HCEC 1CT (cell line): ENCODE measurements at regions not wholly inside any gene's neighbourhood (a gene's known extent, or its start where the extent isn't known, plus 50 kb on each side); places are given as distances from the start of the nearest gene placed in this dataset.
"Not testable (repeated sequence)": the region's sequence is repeated elsewhere in the genome, so short reads cannot be mapped to it uniquely, and the experiment has no call there.

Source experiments
- DNase-seq: peaks from one replicate; pipeline ENCODE4 v3.0.0-alpha.2; 2017

GRCh38 chr5:87594566-87594965 lies 181.8 kb upstream of the CCNH start:
- no peak for DNase-seq

DNA sequence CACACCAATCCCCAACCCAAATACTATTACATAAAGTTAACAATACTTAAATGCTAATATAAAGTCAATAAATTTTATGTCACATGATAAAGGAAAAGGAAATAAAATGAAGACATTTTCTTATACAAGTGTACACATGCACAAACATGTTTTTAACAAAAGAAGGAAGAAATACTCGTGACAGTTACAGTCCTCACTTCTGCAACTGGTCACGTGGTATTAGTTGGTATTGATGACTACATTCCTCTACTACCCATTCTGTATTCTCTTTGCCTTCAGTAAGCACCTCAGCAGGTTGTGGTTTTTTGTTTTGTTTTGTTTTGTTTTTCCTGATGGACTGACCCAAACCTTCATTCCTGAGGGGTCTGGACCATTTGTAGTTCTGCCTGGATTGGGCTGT lies 176.9 kb upstream of the CCNH start:
- no peak for DNase-seq

- no peak for DNase-seq
Measured at GRCh38 chr5:87588316-87588715, 175.6 kb upstream of the CCNH start.

GRCh38 chr5:87583704-87584103 lies 171.0 kb upstream of the CCNH start:
- not testable (repeated sequence) for DNase-seq

GRCh38 chr5:87582149-87582548 lies 169.4 kb upstream of the CCNH start:
- no peak for DNase-seq

GRCh38 chr5:87581661-87582060 lies 168.9 kb upstream of the CCNH start:
- no peak for DNase-seq

- no peak for DNase-seq
Measured at GRCh38 chr5:87579678-87580077, 166.9 kb upstream of the CCNH start.

DNA sequence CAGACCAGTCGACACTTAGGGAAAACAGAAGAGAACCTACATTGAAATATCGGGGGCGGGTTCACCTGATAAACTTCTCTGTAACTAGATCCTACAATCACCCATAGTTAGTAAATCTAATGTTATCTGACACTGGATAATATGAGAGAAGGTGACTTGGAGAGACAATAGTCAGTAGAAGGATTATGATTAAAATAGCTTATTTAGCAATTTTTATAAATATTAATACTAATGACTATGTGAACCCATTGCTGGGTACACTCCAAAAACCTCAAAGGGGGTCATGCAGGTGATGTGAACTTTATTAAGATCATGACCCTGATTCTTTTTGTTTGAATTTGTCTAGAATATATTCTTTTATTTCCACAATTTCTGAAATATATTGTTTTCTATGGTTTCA lies 164.1 kb upstream of the CCNH start:
- DNase-seq, result no peak

- DNase-seq, result not testable (repeated sequence)
Measured at GRCh38 chr5:87576306-87576705, 163.6 kb upstream of the CCNH start.

DNA sequence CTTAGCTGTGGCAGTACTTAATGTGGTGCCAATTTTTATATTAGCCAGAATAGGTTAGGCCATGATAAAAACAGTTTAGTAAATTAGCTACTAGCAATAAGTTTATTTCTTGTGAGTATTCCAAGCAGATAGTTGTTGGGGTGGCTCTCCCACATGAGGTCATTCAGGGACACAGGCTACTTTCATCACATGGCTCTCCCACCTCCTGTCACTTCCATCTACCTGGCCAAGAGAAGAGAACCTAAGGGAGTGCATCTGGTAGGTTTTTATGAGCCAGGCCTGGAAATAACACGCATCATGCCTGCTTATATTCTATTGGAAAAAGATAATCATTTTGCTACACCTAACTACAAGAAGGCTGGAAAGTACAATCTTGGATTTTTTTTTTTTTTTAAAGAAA lies 161.4 kb upstream of the CCNH start:
- DNase-seq, result no peak

DNA sequence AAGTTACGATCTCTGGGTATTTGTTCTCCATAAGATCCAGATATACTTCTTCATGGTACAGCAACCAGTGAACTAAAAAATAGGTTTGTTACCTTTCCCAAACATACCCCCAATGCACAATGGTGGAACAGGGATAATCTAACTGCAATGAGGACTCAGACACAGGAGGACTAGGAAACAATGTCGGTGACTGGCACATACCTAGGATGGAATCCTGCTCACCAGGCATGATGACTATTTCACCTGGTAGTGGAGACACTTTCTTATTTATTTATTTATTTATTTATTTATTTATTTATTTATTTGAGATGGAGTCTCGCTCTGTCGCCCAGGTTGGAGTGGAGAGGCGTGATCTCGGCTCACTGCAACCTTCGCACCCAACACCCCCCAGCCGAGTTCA lies 159.9 kb upstream of the CCNH start:
- no peak for DNase-seq

GRCh38 chr5:87572090-87572489 lies 159.4 kb upstream of the CCNH start:
- no peak for DNase-seq

- no peak for DNase-seq
Measured at GRCh38 chr5:87570366-87570765, 157.6 kb upstream of the CCNH start.

- DNase-seq, result no peak
Measured at GRCh38 chr5:87562068-87562467, 149.3 kb upstream of the CCNH start.

- DNase-seq, result no peak
Measured at GRCh38 chr5:87560528-87560927, 147.8 kb upstream of the CCNH start.

GRCh38 chr5:87551911-87552310 lies 139.2 kb upstream of the CCNH start:
- no peak for DNase-seq

GRCh38 chr5:87541676-87542075 lies 128.9 kb upstream of the CCNH start:
- DNase-seq, result no peak

DNA sequence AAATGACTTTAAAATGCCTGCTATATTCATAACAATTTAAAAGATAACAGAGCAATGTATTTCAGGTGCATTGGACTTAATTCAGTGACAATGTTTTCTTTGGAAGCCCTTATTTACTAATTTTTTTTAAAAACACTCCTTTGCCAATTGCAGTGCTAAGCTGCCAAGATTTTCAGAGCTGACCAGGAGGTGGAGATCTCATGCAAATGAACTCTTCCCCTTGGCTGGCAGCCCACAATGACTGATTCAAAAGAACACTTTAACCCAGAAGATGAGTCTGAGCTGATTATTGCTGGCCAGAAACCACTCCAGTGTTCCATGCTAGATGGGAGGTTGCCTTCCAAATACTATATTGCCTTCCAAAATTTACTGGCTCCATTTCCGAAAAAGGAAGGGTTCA lies 128.3 kb upstream of the CCNH start:
- peak; percentile 3 for DNase-seq

DNA sequence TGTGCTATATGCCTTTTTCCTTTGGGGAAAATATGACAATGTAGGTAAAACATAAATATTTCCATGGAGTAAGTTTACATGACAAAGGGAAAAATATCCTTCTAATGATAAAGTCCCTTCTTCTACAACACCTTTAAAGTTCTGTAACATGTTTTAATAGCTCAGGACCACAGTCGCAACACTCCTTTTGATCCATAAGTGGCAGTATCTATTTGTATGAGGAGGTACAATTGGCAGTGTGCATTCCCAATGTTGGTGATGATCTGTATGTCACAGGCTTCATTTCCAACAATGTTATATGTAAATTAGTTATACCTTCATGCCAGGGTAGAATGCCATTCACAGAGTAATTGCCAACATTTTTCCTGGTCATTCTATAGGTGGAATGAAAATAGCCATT lies 127.1 kb upstream of the CCNH start:
- no peak for DNase-seq

DNA sequence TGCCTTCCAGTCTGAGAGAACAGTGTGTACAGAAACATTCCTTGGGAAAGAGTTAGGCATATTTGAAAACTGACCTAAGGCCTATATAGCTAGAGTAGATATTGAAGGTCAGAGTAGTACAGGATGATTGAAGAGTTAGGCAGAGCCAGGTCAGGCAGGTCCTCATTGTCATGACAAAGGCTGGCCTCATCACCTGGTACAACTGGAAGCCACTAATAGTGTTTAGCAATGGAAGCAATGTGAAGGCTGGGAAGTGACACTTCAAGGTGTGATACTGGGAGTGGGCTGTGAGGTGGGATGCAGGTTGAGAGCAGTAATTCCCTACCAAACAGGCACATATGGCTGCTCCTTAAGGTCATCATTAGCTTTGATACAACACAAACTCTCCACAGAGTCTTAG lies 123.6 kb upstream of the CCNH start:
- DNase-seq, result no peak

DNA sequence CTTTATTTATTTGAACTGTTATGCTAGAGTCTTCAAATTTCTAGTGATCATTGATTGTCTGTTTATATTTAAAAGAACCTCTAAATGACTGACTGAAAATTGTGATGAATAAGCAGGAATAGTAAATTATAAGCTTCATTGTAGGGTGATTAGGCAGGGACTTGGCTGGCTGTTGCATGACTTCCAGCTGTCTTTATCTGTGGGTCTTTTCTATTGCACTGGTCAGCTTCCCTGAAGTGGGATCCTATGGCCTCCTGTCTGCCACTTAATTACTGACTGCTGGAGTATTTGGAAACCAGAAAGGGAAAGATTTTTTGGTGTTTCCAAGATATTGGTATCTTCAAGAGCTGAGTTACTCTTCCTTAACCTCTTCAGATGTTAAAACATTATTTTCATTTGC lies 123.0 kb upstream of the CCNH start:
- no peak for DNase-seq

DNA sequence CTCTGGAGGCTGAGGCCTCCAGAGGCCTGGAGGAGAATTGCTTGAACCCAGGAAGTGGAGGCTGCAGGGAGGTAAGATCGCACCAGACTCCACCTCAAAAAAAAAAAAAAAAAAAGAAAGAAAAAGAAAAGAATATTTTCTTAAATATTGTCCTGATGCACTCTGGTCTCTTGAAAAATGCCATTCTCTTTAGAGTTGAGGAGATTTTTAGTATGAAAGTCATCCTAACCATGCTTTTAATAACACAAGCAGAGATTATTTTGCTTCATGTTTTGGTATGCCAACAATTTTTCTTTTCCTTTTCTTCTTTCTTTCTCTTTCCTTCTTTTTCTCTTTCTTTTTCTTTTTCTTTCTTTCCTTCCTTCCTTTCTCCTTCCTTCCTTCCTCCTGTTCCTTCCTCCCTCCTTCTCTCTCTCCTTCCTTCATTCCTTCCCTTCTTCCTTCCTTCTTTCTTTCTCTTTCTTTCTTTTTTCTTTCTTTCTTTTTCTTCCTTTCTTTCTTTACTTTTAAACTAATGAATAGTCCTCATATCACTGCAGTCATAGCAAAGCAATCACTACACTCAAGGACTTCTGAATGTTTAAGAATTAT lies 116.9 kb upstream of the CCNH start:
- DNase-seq, result no peak

DNA sequence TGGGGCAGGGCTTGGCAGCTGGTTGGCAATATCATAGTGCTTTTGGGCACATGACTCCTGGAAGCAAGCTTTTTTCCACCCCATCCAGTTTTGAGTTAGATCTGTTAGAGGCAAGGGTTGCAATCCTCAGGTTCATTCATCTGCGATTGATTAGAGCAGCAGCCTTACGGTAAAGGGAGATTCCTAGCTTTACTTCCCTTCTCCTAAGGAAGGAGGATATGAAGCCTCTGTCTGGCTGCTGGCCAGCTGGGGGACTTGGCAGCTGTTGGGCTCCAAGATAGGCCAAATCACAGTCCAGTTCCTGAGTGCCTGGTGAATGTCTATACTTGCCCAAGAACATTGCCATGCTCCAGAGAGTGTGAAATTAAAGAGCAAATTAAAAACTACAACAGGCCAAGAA lies 113.4 kb upstream of the CCNH start:
- DNase-seq, result no peak

DNA sequence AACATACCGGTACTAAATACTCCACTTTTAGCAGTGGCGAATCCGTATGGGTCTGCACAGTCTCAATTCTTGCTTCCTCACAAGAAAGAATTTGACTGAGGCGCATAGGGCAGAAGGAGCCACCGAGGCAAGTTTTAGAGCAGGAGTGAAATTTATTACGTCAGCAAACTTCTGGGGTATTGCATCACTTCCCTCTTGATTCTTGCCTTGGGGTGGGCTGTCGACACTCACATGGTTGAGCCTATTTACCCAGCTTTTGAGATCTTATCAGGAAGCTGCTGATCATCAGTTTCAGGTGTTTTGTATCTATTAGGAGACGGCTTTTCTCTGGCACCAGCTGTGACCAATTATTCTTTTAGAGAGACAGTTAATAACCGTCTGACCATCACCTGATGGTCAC lies 111.5 kb upstream of the CCNH start:
- DNase-seq, result no peak

GRCh38 chr5:87511778-87512177 lies 99.0 kb upstream of the CCNH start:
- not testable (repeated sequence) for DNase-seq

GRCh38 chr5:87503004-87503403 lies 90.3 kb upstream of the CCNH start:
- DNase-seq, result no peak
